HTR-8/SVneo (cell line): ENCODE measurements at regions not wholly inside any gene's neighbourhood (a gene's known extent, or its start where the extent isn't known, plus 50 kb on each side); places are given as distances from the start of the nearest gene placed in this dataset.

Experiments used
- DNase-seq: peaks from one replicate; pipeline ENCODE4 v3.0.0; 2011; ENCODE audit warnings: low spot score, mixed read lengths; ENCODE audit not compliant: insufficient read length
- FAIRE-seq: peaks from 2 replicates; lab custom pipeline; 2011; peaks lifted over from hg19 to GRCh38; lab: Jason Lieb, UNC

DNA sequence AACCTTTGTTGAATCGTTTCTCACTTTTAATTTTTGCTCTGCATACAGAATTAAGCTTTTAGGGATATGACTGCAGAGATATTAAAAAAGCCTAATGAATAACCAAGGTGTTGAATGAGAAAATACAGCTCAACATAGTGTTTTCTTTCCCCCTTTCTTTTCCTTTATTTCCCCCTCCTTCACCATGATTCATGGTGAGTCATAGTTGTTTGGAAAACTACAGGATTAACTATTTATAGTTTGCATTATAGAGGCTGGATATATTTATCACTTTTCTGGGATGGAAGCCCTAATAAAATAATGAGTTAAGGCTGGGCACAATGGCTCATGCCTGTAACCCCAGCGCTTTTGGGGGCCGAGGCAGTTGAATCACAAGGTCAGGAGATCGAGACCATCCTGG lies 115.0 kb downstream of the DNAJB9 start:
- FAIRE-seq (no peak), DNase-seq (no peak)

DNA sequence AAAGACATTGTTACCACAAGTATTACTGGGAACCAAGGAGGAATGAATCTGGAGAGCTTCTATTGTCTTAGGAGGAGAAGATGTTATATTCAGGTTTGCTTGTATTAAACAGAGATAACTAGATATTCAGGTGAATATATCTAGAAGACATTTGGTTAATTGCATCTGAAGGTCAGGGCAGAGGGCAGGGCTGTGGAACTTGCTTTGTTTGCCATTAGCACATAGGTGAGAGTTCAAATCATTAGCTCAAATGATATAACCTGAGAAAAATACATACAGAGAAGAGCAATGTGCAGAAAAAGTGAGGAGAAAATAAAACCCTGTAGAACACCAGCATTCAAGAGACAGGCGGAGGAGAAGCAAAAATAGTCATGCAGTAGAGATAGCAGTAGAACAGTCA lies 116.8 kb downstream of the DNAJB9 start:
- DNase-seq (no peak), FAIRE-seq (no peak)

DNA sequence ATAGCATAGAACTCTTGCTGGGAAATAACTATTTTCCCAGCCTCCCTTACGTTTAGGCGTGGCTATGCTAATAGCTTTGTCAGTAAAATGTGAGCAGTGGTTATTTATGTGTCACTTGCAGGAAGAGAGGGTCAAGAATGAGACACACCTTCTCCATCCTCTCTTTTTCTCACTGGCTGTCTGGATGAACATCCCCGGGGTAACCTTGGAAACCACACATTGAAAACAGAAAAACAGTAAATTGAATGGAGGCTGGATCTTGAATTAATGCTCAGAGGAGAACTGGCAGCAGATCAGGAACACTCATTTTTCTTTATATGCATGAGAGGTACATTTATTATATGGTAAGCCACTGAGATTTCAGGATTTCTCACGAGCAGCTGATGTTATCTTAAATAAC lies 127.6 kb downstream of the DNAJB9 start:
- DNase-seq (no peak), FAIRE-seq (no peak)

DNA sequence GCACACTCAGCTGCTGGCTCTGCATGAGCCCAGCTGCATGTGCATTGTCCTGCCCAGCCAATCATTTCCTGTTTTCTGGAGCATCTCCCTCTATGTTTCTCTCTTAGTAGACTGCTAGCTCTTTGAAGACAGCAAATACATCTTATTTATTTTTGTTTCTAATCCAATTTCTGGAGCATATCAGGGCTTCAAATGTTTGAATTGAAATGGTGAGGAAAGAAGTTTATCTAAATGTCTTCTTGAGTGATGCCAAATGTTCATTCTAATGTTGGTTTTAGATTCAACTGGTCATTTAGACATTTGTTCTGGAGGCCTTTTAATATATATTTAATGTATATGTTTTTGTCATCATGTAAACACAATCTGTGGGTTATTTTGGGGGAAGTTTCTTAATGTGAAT lies 141.9 kb downstream of the DNAJB9 start:
- DNase-seq = no peak
- no peak for FAIRE-seq

DNA sequence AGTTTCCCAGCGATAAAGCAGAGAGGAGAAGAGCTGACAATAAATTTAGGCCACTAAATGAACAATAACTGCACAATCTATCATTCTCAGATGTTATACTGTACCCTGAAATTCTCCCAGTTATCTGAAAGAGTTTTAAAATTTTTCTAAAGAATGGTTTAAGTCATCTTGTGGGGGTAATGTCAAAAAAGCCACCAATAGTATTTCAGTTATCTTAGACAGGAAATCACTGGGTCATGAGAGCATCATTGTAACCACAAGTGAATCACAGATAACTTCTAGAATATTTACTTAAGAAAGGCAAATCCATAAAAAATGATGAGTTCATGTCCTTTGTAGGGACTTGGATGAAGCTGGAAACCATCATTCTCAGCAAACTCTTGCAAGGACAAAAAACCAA lies 147.1 kb downstream of the DNAJB9 start:
- DNase-seq = peak; percentile 0
- no peak for FAIRE-seq

GRCh38 chr7:108717781-108718180 lies 148.1 kb downstream of the DNAJB9 start:
- no peak for DNase-seq
- FAIRE-seq = no peak

GRCh38 chr7:108719631-108720030 lies 150.0 kb downstream of the DNAJB9 start:
- DNase-seq = no peak
- FAIRE-seq = no peak

- FAIRE-seq (no peak), DNase-seq (no peak)
These were observed 152.9 kb downstream of the DNAJB9 start for GRCh38 chr7:108722561-108722960.

DNA sequence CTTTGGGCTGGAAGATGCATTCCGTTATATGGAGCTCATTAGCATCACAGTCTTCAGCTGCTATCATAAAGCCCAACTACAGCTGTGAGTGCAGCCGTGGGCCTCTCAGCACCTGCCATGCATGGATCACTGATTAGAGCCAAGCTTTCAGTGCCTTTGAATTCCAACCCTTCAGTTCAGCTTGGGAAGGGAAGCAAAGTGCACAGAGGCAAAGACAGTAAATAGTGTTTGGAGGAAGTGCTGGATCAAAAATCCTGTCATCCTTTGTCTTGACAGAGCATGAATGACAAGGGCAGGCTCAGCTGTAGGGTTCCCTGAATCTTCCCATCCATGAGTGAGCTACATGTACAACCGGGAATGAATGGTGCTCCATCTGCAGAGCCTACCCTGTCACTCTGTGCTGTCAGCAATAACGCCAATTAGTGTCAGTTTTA lies 153.7 kb downstream of the DNAJB9 start:
- FAIRE-seq (no peak), DNase-seq (no peak)

GRCh38 chr7:108724251-108725100 lies 154.8 kb downstream of the DNAJB9 start:
- DNase-seq (no peak), FAIRE-seq (no peak)

- FAIRE-seq = no peak
These were observed 166.1 kb downstream of the DNAJB9 start for GRCh38 chr7:108735814-108736213.

DNA sequence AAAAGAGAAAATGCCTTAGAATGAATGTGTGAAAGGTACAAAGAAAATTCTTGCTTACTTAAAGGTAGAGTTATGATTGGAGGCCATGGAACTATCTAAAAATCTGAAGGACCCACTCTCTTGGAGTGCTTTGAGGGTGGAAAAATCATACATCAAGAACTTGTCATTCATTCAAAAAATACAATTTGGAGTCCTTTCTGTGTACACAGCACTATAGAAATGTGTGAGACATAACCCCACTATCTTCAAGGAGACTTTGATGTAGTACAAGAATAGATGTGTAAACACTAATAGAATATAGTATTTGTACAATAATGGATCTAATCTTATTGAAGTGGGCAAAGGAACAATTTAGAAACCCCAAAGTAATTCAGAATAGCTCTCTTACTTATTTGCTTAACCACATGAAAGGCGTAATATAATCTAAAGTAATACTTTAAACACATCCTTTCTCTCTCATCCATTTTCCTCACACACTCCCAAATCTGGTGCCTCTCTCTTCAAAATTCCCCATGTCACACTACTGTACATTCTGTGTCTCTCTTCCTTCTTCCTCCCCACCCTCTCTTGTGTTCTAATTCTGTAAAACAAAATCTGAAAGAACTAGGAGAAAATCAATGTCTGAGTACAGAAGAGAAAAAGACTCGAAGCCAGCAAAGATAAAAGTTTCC lies 166.7 kb downstream of the DNAJB9 start:
- FAIRE-seq (no peak), DNase-seq (no peak)

More at GRCh38 chr7:108735814-108736213, 166.1 kb downstream of the DNAJB9 start:
- DNase-seq = no peak

DNA sequence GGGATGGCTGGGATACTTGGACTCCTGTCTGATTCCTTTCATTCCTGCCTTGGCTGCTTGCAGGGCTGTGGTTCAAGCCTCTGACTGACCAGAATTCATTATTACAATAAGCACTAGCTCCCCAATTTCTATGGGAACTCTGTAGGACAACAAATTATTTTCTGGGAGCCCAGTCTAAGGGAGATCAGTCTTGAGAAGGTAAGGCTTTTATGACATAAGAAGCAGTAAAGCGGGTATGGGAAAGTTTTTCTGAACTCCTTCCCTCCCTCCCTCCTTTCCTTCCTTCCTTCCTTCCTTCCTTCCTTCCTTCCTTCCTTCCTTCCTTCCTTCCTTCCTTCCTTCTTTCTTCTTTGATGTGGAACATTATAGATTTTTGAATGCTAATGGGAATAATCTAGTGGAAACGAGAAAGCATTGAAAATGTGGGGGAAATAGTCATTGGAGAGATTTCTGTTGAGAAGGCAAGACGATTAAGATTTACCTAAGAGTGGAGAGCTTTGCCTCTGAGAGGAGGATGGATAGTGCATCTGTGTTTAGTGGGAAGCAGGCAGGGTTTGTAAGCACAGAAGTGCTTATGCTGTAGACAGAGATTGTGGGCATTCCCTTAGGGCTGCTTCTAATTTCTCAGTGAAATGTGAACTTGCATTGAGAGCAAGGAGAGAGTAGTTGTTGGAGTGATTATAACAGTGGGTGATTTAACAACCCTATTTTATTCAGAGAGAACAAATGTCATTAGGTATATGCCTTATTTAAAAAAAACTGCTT lies 201.5 kb downstream of the DNAJB9 start:
- DNase-seq = no peak
- FAIRE-seq = no peak

DNA sequence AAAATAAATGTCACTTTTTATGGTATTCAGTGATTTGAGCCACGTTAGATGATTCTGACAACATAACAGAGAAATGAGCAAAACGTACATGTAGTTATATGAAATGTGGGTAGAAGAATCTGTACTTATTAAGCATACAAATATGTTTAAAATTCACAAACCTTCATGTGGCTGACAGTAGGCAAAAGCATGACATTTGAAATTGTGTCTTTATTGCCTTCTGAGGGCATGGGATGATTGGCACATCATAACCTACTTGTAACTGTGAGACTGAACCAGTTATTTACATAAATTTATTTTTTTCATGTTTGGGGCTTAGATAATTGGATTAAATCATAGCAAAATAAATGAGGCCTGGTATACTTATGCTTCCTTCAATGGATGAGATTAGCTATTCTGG lies 202.2 kb downstream of the DNAJB9 start:
- DNase-seq (no peak), FAIRE-seq (no peak)

- DNase-seq (no peak), FAIRE-seq (no peak)
These were observed 208.3 kb downstream of the DNAJB9 start for GRCh38 chr7:108777966-108778365.

DNA sequence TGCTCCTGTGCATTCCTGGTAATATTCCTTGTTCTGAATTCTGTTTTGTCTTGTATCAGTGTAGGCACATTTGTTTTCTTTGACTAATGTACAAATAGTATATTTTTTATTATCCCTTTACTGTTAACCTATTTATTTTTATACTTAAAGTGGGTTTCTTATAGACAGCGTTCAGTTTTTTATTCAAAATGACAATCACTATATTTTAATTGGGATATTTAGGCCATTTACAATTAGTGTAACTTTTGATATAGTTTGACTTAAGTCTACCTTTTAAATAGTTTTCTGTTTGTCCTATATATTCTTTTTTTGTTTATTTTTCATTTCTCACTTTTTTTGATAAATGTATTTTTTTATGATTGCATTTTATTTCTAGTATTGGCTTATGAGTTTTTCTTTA lies 219.8 kb downstream of the DNAJB9 start:
- FAIRE-seq = no peak
- DNase-seq = no peak

DNA sequence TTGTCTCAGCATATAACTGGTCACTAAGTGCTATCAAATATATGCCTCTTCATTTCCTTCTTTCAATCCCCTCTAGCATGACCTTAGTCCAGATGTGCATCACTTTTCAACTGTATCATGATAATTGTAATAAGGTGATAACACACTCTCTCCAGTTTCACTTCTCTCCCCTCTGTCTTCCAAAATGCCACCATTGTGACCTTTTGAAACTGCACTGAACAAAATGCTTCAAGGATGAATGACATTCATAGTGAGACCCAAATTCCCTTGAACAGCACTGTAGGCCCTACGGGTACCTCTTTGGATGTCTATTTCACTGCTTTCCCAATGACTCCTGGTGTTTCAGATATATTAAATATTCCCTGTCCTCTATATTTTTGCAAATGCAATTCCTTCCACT lies 224.8 kb downstream of the DNAJB9 start:
- no peak for FAIRE-seq
- no peak for DNase-seq

DNA sequence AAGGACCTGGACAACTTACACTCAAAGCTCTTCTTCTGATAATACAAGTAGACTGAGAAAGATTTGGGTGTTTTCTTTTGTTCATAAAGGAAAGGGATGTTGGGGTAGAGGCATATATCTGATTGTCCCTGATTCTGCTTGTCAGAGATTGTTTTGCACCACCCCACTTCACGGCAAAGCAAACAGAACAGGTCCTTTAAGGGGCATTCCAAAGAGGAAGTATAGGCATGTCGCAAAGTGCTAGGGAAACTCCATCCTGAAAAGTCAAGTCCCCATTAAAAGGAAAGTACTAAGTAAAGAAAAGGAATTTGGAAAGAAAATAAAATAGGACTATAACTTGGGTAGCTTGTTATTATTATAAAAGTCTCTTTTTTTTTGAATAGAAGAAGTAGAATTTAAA lies 233.0 kb downstream of the DNAJB9 start:
- FAIRE-seq = no peak
- DNase-seq = no peak

DNA sequence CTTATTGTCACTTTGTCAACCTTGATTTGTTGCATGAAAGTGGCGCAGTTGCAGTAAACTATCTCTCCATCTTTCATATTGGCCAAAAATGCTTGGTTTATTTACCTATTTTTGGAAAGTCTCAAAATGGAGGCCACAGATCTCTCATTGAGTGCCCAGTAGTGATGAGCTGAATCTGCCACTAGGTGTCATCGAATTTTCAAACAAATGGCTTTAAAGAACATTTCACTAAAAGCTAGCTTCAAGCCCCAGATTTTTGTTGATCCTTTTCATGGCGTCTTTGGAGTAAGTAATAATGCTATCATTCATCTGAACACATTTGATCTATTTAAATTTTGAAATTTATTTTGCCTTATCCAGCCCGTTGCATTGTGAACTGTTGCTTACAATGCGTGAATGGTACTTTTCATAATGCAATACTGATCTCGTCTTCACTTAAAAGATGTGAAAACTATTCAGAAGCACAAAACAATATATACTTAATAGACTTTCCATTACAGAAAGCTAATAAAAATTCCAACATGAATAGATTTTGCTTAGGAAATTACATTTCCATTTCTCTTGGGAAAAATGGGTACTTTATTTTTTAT lies 236.2 kb downstream of the DNAJB9 start:
- FAIRE-seq (no peak), DNase-seq (no peak)

DNA sequence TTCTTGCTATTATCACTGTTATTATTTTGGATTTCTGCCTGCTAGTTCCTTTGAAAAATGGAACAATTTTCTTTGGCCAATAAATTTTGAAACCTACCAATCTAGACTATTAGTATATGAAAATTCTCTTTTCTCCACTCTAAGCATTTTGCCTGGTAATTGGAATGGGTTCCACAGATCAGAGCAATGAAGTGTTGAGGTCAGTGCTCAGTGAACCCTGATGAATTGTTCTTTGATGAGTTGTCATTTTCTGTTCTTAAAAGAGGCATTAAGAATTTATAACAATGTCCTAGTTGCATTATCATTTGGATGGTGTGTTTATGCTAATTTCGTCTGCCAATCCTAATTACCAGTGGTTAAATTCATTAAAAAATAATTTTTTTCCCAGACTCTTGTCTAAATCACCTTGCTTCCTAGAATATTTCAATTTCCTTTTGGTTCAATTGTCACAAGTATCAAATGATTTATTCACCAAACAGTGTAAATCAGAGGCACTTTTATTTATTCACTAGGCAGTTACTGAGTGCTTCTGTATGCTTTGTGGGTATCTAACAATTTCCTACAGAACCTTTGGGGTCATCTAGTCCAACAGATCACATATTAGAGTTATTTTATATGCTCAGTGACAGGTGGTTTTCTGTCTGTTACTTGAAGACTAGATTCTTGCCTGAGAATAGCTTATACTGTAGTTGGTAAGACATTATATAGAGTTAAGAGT lies 239.0 kb downstream of the DNAJB9 start:
- no peak for FAIRE-seq
- DNase-seq = no peak
